Activated CD4-positive, alpha-beta T cell treated with anti-CD3 and anti-CD28 coated beads for 36 hours (primary cell): ENCODE measurements at regions not wholly inside any gene's neighbourhood (a gene's known extent, or its start where the extent isn't known, plus 50 kb on each side); places are given as distances from the start of the nearest gene placed in this dataset.

Experiments
- ATAC-seq: fragments of 200-7000 bp; cut with Tn5 transposase; one replicate; pipeline ENCODE4 v1.10.0; 2021; ENCODE audit warnings: mild to moderate bottlenecking, moderate library complexity
- CTCF ChIA-PET: fragments of 350-600 bp; sonication (Branson Sonifier 250); formaldehyde crosslinking; loops from one replicate; lab custom pipeline; 2021; ENCODE audit warnings: antibody characterized with exemption; lab: Charles Lee
- POLR2A ChIA-PET: fragments of 350-600 bp; sonication (Branson Sonifier 250); formaldehyde crosslinking; loops from one replicate; lab custom pipeline; 2021; ENCODE audit warnings: antibody characterized with exemption, inconsistent platforms; lab: Charles Lee
- DNase-seq: peaks from one replicate; pipeline ENCODE4 v3.0.0-alpha.2; 2020
- H3K27ac Mint-ChIP-seq: one replicate; pipeline ENCODE4 v1.8.0; 2021; ENCODE audit warnings: mixed read lengths
- H3K27me3 Mint-ChIP-seq: one replicate; pipeline ENCODE4 v1.8.0; 2021; ENCODE audit warnings: mixed read lengths
- H3K36me3 Mint-ChIP-seq: one replicate; pipeline ENCODE4 v1.8.0; 2021; ENCODE audit warnings: low read depth, mixed read lengths
- H3K4me1 Mint-ChIP-seq: one replicate; pipeline ENCODE4 v1.8.0; 2021; ENCODE audit warnings: mixed read lengths
- H3K4me3 Mint-ChIP-seq: one replicate; pipeline ENCODE4 v1.8.0; 2021; ENCODE audit warnings: mild to moderate bottlenecking, moderate library complexity, mixed read lengths
- H3K9me3 Mint-ChIP-seq: one replicate; pipeline ENCODE4 v1.8.0; 2021; ENCODE audit warnings: low read depth, mixed read lengths
- intact Hi-C, 2 experiments: fragments of 100-400 bp; cut with DNase I in 1 of 2; cut with micrococcal nuclease in 1 of 2; formaldehyde crosslinking; loops; one replicate each; pipeline versions ENCODE4 v1.14.2 to v1.15.1; 2022 to 2024; cut with DNase I, micrococcal nuclease

DNA sequence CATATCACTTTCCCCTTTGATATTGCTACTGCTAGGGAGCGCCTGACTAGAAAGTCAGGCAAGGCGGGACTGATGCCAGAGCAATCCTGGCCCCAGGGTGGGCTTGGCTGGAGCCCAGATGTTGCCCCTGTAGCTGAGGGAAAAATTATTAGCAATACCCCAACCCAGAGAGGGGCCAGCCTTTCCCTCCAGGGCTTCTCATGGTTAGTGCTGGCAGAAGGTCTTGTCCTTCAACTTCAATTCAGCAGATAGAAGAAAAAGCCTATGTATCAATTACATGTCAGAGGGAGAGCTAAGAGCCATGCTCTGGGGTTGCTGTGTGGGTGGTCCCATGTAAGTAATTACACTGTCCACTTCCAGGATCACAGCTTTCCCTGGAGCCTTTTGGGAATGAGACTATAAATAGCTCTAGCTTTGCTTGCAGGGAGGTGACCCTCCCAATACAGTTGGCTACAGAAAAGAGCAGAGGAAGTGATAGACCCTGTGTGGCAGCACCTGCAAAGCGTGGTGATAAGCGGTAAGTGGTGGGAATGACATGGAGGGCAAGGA is 579.1 kb downstream of the CCSER2 start:
- Mint-ChIP-seq H3K4me3 (no peak overlapping the region), H3K4me1 (no peaks in the 10 kb centered on the region), H3K27me3 (peaks cover 1% of the 10 kb centered on the region), H3K27ac (no peak overlapping the region), H3K9me3 (no peaks in the 10 kb centered on the region), H3K36me3 (no peaks in the 10 kb centered on the region)
- intact Hi-C loops, result no loop called here
- ATAC-seq (no peak), DNase-seq (no peak)
- ChIA-PET POLR2A (no interaction called here), CTCF (no interaction called here)

DNA sequence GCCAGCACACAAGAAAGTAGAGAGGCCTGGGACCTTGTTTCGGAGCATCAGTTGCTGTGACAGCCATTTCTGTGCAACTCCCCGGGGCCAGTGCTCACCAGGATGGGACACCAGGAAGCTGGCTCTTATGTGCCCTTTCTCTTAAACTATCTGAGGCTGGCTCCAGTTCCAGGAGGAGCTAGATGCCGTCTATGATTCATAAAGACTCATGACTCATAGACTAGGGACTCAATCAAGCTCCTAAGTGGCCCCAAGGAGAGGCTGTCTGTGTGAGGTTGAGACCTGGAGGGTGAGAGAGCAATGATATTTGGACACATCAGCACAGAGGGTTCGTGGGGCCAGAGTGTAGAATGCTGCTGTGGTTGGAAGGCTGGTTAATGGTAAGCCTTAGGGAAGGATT is 580.1 kb downstream of the CCSER2 start:
- Mint-ChIP-seq H3K4me1 (no peaks in the 10 kb centered on the region), H3K27ac (no peak overlapping the region), H3K9me3 (no peaks in the 10 kb centered on the region)

DNA sequence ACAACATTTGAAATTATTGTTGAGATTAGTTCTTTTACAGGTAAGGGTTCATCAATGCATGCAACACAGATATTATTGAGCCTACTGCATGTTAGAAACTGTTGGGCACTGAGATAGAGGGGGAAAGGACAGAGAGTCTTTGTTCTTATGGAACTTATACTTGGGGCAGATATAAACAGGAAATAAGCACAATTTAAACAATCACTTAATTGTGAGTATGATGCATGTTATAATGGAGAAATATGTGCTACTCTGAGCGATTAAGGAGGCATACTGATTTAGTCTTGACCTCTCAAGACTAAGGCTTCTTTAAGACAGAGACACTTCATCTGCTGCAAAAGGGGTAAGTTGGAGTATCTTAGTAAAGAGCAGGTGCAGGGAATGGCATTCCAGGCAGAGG is 593.3 kb downstream of the CCSER2 start:
- H3K27ac Mint-ChIP-seq, result no peak overlapping the region
- H3K27me3 Mint-ChIP-seq, result peaks cover 5% of the 10 kb centered on the region
- ChIA-PET CTCF (no interaction called here), POLR2A (no interaction called here)
- H3K4me3 Mint-ChIP-seq, result no peak overlapping the region
- H3K4me1 Mint-ChIP-seq, result no peaks in the 10 kb centered on the region
- ATAC-seq, result no peak
- no peak for DNase-seq
- H3K36me3 Mint-ChIP-seq, result no peaks in the 10 kb centered on the region
- intact Hi-C loops, result no loop called here
- peaks cover 7% of the 10 kb centered on the region for H3K9me3 Mint-ChIP-seq

More for the DNA sequence above, 580.1 kb downstream of the CCSER2 start:
- Mint-ChIP-seq H3K4me3 (no peak overlapping the region), H3K36me3 (no peaks in the 10 kb centered on the region), H3K27me3 (peaks cover 3% of the 10 kb centered on the region)
- DNase-seq, result no peak
- ChIA-PET POLR2A (no interaction called here), CTCF (no interaction called here)
- ATAC-seq, result no peak
- intact Hi-C loops, result no loop called here

DNA sequence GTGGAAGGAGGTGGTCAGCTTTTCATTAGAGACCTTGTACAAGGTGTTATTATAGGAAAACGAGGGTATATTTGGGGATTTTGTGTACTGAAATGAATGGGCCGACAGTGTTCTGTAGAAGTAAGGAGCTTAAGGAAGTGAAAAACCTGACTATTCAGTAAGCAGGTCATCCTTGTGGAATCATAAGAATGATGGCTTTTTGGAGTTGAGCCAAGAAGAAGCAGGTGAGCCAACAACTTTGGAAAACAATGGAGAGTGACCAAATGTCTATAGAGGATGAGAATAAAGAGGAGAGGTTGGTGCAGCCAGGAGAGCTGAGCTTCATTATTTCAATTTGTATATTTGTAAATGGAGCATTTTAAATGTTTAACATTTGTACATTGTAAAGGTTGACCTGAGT is 595.7 kb downstream of the CCSER2 start:
- intact Hi-C loops, result no loop called here
- no peak overlapping the region for H3K27ac Mint-ChIP-seq

DNA sequence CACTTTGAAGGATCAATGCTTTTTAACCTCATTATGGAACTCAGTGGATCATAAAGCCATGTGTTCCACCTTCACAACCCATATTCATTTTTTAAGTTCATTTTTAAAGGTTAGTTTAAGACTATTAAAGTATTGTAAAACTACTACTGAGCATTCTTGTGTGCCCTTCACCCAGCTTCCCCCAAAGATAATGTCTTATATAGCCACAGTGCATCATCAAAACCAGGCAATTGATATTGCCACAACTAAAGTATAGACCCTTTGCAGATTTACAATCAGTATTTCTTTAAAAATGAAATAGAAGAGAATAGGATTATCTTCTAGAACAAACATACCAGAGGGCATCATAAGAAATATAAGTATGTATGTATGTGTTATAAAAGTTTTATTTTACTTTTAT is 597.1 kb downstream of the CCSER2 start:
- DNase-seq (no peak), ATAC-seq (no peak)
- ChIA-PET CTCF (no interaction called here), POLR2A (no interaction called here)
- no peaks in the 10 kb centered on the region for H3K4me1 Mint-ChIP-seq
- H3K27me3 Mint-ChIP-seq, result peaks cover 4% of the 10 kb centered on the region
- H3K4me3 Mint-ChIP-seq, result no peak overlapping the region
- intact Hi-C loops, result no loop called here
- H3K27ac Mint-ChIP-seq, result no peak overlapping the region
- no peaks in the 10 kb centered on the region for H3K36me3 Mint-ChIP-seq
- no peaks in the 10 kb centered on the region for H3K9me3 Mint-ChIP-seq

More for the DNA sequence above, 595.7 kb downstream of the CCSER2 start:
- CTCF ChIA-PET, result no interaction called here
- ATAC-seq, result no peak
- Mint-ChIP-seq H3K36me3 (no peaks in the 10 kb centered on the region), H3K4me1 (no peaks in the 10 kb centered on the region), H3K9me3 (no peaks in the 10 kb centered on the region), H3K27me3 (peaks cover 4% of the 10 kb centered on the region), H3K4me3 (no peak overlapping the region)
- POLR2A ChIA-PET, result no interaction called here
- DNase-seq, result no peak

- CTCF ChIA-PET, result interaction anchor here (0.6 kb wide), 1 partner anchor 1652 kb away, joined by 4 read pairs; no protein-coding TSS in a partner anchor
- no peak for DNase-seq
- no peaks in the 10 kb centered on the region for H3K9me3 Mint-ChIP-seq
- no peaks in the 10 kb centered on the region for H3K4me1 Mint-ChIP-seq
- POLR2A ChIA-PET, result no interaction called here
- peaks cover 5% of the 10 kb centered on the region for H3K27me3 Mint-ChIP-seq
- no peak for ATAC-seq
- H3K4me3 Mint-ChIP-seq, result no peak overlapping the region
- no peak overlapping the region for H3K27ac Mint-ChIP-seq
- intact Hi-C loops, result no loop called here
- H3K36me3 Mint-ChIP-seq, result no peaks in the 10 kb centered on the region
Measured at GRCh38 chr10:84933402-84933801, 605.0 kb downstream of the CCSER2 start.

DNA sequence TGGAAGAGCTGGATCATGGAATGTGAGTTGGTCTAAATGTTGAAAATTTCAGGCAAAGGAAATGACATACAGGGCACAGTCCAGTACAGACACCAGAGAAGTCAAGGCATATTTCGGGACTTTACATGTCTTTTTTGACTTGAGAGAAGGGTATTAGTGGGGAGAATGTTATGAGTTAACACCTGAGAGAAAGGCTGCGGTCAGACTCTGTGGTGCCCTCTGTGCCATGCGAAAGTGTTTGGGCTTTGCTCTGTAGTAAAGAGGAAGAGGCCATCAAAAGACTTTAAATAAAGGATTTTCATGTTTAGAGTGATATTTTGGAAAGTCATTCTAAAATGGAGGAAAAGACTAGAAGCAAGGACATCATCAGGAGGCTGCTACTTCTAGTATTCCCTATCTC is 607.4 kb downstream of the CCSER2 start:
- no peak overlapping the region for H3K27ac Mint-ChIP-seq
- H3K4me3 Mint-ChIP-seq, result no peak overlapping the region
- H3K36me3 Mint-ChIP-seq, result no peaks in the 10 kb centered on the region
- ATAC-seq (no peak), DNase-seq (no peak)
- ChIA-PET POLR2A (no interaction called here), CTCF (no interaction called here)
- no peaks in the 10 kb centered on the region for H3K4me1 Mint-ChIP-seq
- intact Hi-C loops, result no loop called here
- H3K27me3 Mint-ChIP-seq, result peaks cover 5% of the 10 kb centered on the region
- no peaks in the 10 kb centered on the region for H3K9me3 Mint-ChIP-seq

- CTCF ChIA-PET, result no interaction called here
- H3K4me1 Mint-ChIP-seq, result no peaks in the 10 kb centered on the region
- H3K36me3 Mint-ChIP-seq, result no peaks in the 10 kb centered on the region
- no peak overlapping the region for H3K4me3 Mint-ChIP-seq
- ATAC-seq, result no peak
- POLR2A ChIA-PET, result no interaction called here
- no peaks in the 10 kb centered on the region for H3K27me3 Mint-ChIP-seq
- DNase-seq, result no peak
- intact Hi-C loops, result no loop called here
- H3K27ac Mint-ChIP-seq, result no peak overlapping the region
- no peaks in the 10 kb centered on the region for H3K9me3 Mint-ChIP-seq
Measured at GRCh38 chr10:84938117-84938905, 609.9 kb downstream of the CCSER2 start.

DNA sequence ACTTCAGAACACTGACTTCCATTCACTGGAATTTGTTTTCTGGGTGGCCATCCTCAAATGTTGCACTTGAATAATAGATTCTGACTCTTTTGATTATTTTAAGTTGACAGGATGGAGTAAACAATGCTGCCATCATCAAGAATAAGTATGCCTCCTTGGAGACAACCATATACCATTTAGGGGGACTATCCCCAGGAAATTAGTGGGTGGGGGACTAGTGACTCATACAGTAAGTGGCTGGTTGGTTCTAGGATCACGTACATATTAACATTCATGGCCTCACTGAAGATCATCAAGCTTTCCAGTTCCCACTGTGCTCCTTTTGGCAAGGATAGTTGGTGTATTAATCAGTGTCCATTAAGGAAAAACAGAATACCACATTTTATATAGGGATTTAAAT is 615.2 kb downstream of the CCSER2 start:
- no peaks in the 10 kb centered on the region for H3K9me3 Mint-ChIP-seq
- ChIA-PET CTCF (no interaction called here), POLR2A (no interaction called here)
- H3K36me3 Mint-ChIP-seq, result no peaks in the 10 kb centered on the region
- no peak overlapping the region for H3K4me3 Mint-ChIP-seq
- no peaks in the 10 kb centered on the region for H3K27me3 Mint-ChIP-seq
- ATAC-seq, result no peak
- no peak for DNase-seq
- H3K4me1 Mint-ChIP-seq, result no peaks in the 10 kb centered on the region
- intact Hi-C loops, result no loop called here
- H3K27ac Mint-ChIP-seq, result no peak overlapping the region

- POLR2A ChIA-PET, result no interaction called here
- Mint-ChIP-seq H3K4me3 (no peak overlapping the region), H3K36me3 (no peaks in the 10 kb centered on the region), H3K27ac (no peak overlapping the region), H3K9me3 (no peaks in the 10 kb centered on the region), H3K4me1 (no peaks in the 10 kb centered on the region), H3K27me3 (no peaks in the 10 kb centered on the region)
- DNase-seq, result no peak
- intact Hi-C loops, result no loop called here
- no peak for ATAC-seq
- CTCF ChIA-PET, result no interaction called here
Measured at GRCh38 chr10:84944187-84944586, 615.8 kb downstream of the CCSER2 start.

DNA sequence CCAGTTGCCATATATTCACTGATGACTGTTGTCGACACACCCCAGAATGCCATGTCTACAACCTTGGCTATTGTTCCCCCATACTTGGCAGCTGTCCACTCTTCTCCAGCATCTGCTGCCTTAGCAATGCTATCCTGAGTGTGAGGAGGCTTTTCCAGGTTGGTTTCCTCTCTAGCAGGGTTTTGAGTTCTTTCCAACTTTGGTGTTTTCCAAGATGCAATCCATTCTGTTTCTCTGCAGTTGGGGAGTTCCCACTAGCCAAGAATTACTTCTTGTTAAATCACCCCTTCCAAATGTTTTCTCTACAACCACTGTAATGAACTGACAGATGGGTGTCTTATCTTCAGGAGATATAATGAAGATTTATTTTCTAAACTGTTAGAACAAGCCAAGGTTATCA is 617.4 kb downstream of the CCSER2 start:
- no peak overlapping the region for H3K27ac Mint-ChIP-seq
- DNase-seq, result no peak
- H3K9me3 Mint-ChIP-seq, result no peaks in the 10 kb centered on the region
- H3K27me3 Mint-ChIP-seq, result no peaks in the 10 kb centered on the region
- H3K4me1 Mint-ChIP-seq, result no peaks in the 10 kb centered on the region
- ATAC-seq, result no peak
- ChIA-PET CTCF (no interaction called here), POLR2A (no interaction called here)
- H3K4me3 Mint-ChIP-seq, result no peak overlapping the region
- no peaks in the 10 kb centered on the region for H3K36me3 Mint-ChIP-seq
- intact Hi-C loops, result no loop called here

DNA sequence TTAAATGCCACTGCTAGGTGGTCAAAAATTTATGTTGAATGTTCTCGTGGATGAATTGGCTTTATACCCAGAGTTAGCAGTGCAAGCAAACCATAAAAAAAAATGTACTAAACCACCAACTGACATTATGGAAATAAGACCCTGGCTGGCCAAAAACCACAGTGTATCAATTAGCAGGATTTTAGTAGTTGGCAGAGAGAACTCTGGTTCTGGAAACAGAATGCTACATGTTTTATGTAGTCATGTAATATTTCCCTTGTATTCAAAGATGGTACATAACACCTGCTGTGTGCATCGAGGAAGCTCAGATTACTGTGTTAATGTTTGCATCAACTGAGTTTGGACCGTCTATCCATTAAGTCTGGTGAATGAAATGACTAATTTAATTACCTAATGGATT is 618.5 kb downstream of the CCSER2 start:
- Mint-ChIP-seq H3K9me3 (no peaks in the 10 kb centered on the region), H3K27ac (no peak overlapping the region), H3K4me1 (no peaks in the 10 kb centered on the region), H3K4me3 (no peak overlapping the region), H3K36me3 (no peaks in the 10 kb centered on the region), H3K27me3 (no peaks in the 10 kb centered on the region)
- DNase-seq (no peak), ATAC-seq (no peak)
- ChIA-PET CTCF (no interaction called here), POLR2A (no interaction called here)
- intact Hi-C loops, result no loop called here
